A673 (cell line): ENCODE measurements at regions not wholly inside any gene's neighbourhood (a gene's known extent, or its start where the extent isn't known, plus 50 kb on each side); places are given as distances from the start of the nearest gene placed in this dataset.

ENCODE experiments used
- BruUV-seq: library from RNA; stranded (reverse); fragments of 400-500 nt; replicated peaks from 2 replicates; lab custom pipeline; 2021; lab: Mats Ljungman, UMichigan
- CTCF ChIA-PET: fragments of 300-600 bp; sonication (Branson Sonifier 250); formaldehyde crosslinking; loops from one replicate; lab custom pipeline; 2022; ENCODE audit warnings: antibody characterized with exemption; lab: Charles Lee
- POLR2A ChIA-PET: fragments of 300-600 bp; sonication (Branson Sonifier 250); formaldehyde crosslinking; loops from one replicate; lab custom pipeline; 2022; ENCODE audit warnings: antibody characterized with exemption; ENCODE audit not compliant: low non-redundant PET; lab: Charles Lee
- DNase-seq: peaks from one replicate; pipeline ENCODE4 v3.0.0-alpha.2; 2015; ENCODE audit warnings: low spot score
- H3K27ac ChIP-seq: fragments of 200-600 bp; sonication (generic); 2 replicates; pipeline ENCODE4 v1.5.1; 2016; ENCODE audit warnings: mixed run types, low read depth, mild to moderate bottlenecking, mixed read lengths, antibody characterized with exemption, low read length; ENCODE audit not compliant: poor library complexity, severe bottlenecking
- H3K27me3 ChIP-seq: fragments of 200-600 bp; sonication (generic); replicated peaks from 2 replicates; pipeline ENCODE4 v1.6.1; 2017; ENCODE audit warnings: mixed run types, low read depth, mild to moderate bottlenecking, mixed read lengths, antibody characterized with exemption, low read length; ENCODE audit not compliant: insufficient read depth, poor library complexity
- H3K36me3 ChIP-seq: fragments of 200-600 bp; sonication (generic); 2 replicates; pipeline ENCODE4 v1.6.1; 2016; ENCODE audit warnings: mixed run types, mild to moderate bottlenecking, mixed read lengths, antibody characterized with exemption, low read length; ENCODE audit not compliant: insufficient read depth, poor library complexity, severe bottlenecking
- H3K4me1 ChIP-seq: fragments of 200-600 bp; sonication (generic); 2 replicates; pipeline ENCODE4 v1.6.1; 2017; ENCODE audit warnings: mixed run types, mild to moderate bottlenecking, mixed read lengths, antibody characterized with exemption, low read length; ENCODE audit not compliant: insufficient read depth, poor library complexity, severe bottlenecking
- H3K4me3 ChIP-seq: fragments of 200-600 bp; sonication (generic); 2 replicates; pipeline ENCODE4 v1.5.1; 2016; ENCODE audit warnings: low read depth, mixed run types, mild to moderate bottlenecking, mixed read lengths, low read length; ENCODE audit not compliant: poor library complexity, severe bottlenecking
- H3K9me3 ChIP-seq: fragments of 200-600 bp; sonication (generic); 2 replicates; pipeline ENCODE4 v1.6.1; 2016; ENCODE audit warnings: mixed run types, low read depth, mild to moderate bottlenecking, mixed read lengths, antibody characterized with exemption, low read length; ENCODE audit not compliant: poor library complexity, severe bottlenecking
- EZH2 ChIP-seq: fragments of 200-600 bp; sonication (generic); IDR thresholded peaks from 2 replicates; pipeline ENCODE4 v1.6.1; 2017; ENCODE audit warnings: borderline replicate concordance, low read depth, mild to moderate bottlenecking, mixed read lengths, antibody characterized with exemption, low read length; ENCODE audit not compliant: poor library complexity, severe bottlenecking
- intact Hi-C: fragments of 100-400 bp; cut with micrococcal nuclease; formaldehyde crosslinking; loops from one replicate; pipeline ENCODE4 v1.10.0; 2022; ENCODE audit not compliant: unreplicated experiment
- TF ChIP-seq, protein P1 (sequence below): fragments of 300-800, 200-600 bp; sonication (generic); conservative IDR thresholded peaks from 2 replicates; pipeline ENCODE4 v1.5.1; 2017; ENCODE audit warnings: low read depth, mild to moderate bottlenecking, antibody characterized with exemption, low read length, moderate library complexity, mixed read lengths

DNA sequence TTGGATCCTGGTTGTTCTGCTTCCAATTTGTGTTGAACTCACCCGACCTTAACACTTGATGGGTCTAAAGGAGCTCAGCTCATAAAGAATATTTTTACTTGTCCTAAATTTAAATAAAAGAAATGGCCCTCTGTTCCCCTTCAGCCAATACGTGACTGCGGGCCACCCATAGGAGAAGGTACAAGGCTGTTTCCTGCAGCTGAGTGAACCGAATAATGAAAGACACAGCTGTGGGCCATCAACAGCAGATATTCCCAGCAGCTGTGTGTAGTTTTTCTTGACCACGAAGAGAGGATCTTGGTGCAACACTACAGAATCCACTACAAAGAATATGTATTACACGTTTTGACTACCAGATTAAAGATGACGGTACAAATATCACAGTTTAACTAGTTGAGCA is 1431.6 kb downstream of the CDH11 start:
- no peaks in the 10 kb centered on the region for H3K4me1 ChIP-seq
- no peak overlapping the region for H3K4me3 ChIP-seq
- BruUV-seq, result no TSS peak
- POLR2A ChIA-PET, result interaction anchor here (0.6 to 0.7 kb wide), 2 partner anchors 19 to 1161 kb away, joined by 3 to 4 read pairs; no protein-coding TSS in a partner anchor
- TF ChIP-seq, protein P1, sequence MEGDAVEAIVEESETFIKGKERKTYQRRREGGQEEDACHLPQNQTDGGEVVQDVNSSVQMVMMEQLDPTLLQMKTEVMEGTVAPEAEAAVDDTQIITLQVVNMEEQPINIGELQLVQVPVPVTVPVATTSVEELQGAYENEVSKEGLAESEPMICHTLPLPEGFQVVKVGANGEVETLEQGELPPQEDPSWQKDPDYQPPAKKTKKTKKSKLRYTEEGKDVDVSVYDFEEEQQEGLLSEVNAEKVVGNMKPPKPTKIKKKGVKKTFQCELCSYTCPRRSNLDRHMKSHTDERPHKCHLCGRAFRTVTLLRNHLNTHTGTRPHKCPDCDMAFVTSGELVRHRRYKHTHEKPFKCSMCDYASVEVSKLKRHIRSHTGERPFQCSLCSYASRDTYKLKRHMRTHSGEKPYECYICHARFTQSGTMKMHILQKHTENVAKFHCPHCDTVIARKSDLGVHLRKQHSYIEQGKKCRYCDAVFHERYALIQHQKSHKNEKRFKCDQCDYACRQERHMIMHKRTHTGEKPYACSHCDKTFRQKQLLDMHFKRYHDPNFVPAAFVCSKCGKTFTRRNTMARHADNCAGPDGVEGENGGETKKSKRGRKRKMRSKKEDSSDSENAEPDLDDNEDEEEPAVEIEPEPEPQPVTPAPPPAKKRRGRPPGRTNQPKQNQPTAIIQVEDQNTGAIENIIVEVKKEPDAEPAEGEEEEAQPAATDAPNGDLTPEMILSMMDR, result no peak
- no peak for TF ChIP-seq EZH2
- H3K9me3 ChIP-seq, result no peaks in the 10 kb centered on the region
- H3K27me3 ChIP-seq, result no peaks in the 10 kb centered on the region
- CTCF ChIA-PET, result no interaction called here
- no peaks in the 10 kb centered on the region for H3K36me3 ChIP-seq
- H3K27ac ChIP-seq, result no peak overlapping the region
- no peak for DNase-seq
- intact Hi-C loops, result no loop called here

DNA sequence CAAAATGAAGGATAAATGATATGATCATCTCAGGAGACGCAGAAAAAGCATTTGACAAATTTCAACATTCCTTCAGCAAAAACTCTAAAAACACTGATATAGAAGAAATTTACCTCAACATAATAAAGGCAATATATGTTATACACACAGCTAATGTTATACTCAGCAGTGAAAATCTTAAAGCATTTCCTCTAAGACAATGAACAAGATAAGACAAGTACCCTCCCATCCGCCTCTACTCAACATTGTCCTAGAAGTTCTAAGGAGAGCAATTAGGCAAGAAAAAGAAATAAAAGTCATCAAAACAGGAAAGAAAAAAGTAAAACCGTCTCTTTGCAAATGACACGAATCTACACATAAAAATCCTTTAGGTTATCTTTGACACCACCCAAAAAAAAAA is 1432.8 kb downstream of the CDH11 start:
- no peak overlapping the region for H3K27ac ChIP-seq
- TF ChIP-seq, protein P1, result no peak
- no peak for TF ChIP-seq EZH2
- POLR2A ChIA-PET, result no interaction called here
- intact Hi-C loops, result no loop called here
- CTCF ChIA-PET, result no interaction called here
- no TSS peak for BruUV-seq
- H3K4me3 ChIP-seq, result no peak overlapping the region
- H3K4me1 ChIP-seq, result no peaks in the 10 kb centered on the region
- DNase-seq, result no peak
- H3K36me3 ChIP-seq, result no peaks in the 10 kb centered on the region
- H3K27me3 ChIP-seq, result no peaks in the 10 kb centered on the region
- H3K9me3 ChIP-seq, result no peaks in the 10 kb centered on the region

DNA sequence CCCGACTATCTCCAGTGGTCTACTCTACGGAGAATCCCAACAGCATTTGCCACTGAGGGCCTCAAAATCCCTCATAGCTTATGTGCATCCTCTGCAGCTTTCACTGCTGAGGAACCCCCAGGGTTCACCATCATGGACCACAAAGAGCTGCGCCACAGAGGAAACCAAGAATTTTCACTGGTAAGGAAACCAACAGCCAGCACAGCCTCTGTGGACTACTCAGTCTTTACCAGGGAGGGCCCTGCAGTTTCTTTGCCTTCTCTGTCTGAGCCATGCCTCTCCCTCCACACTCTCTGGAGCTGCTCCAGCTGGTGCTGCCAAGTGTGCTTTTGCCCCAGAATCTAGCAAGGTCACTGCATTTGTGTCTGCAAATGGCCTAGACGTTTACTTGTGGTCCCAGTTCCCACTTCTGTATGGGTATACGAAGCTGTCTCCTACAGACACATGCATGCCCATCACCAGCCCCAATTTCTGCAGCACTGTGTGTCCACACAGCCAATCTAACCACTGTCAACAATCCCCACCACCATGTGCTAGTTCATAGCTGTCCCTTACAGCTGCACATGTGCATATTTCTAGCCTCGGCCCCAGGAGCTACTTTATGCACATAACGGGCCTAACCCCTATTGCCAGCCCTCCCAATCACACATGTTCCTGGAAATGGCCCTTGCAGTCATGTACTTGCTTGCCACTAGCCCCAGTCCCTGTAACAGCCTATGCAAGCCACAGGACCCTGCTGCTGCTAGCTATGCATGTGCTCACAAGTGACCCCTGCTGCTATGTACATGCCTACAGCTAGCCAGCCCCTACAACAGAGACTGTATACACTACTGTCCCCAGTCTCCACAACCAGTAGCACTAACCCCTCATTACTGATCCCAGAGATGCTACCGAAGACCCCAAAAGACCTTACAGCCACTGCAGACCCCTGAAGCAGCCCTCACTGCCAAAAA is 1437.4 kb downstream of the CDH11 start:
- Histone ChIP-seq H3K4me3 (no peak overlapping the region), H3K4me1 (no peaks in the 10 kb centered on the region), H3K36me3 (no peaks in the 10 kb centered on the region), H3K9me3 (no peaks in the 10 kb centered on the region), H3K27me3 (no peaks in the 10 kb centered on the region), H3K27ac (no peak overlapping the region)
- DNase-seq, result no peak
- POLR2A ChIA-PET, result no interaction called here
- no peak for TF ChIP-seq EZH2
- TF ChIP-seq, protein P1, result no peak
- no TSS peak for BruUV-seq
- intact Hi-C loops, result no loop called here
- CTCF ChIA-PET, result no interaction called here
